HG03175 (cell line): ENCODE measurements at regions not wholly inside any gene's neighbourhood (a gene's known extent, or its start where the extent isn't known, plus 50 kb on each side); places are given as distances from the start of the nearest gene placed in this dataset.

Source experiments
- ATAC-seq: cut with Tn5 transposase; IDR thresholded peaks from one replicate; pipeline ENCODE4 v1.9.1; 2021; ENCODE audit warnings: mild to moderate bottlenecking, moderate library complexity; ENCODE audit not compliant: unreplicated experiment

- ATAC-seq = no peak
These were observed 232.6 kb downstream of the OPA1 start for GRCh38 chr3:193825617-193826016.

- no peak for ATAC-seq
These were observed 233.3 kb downstream of the OPA1 start for GRCh38 chr3:193826159-193826795.

GRCh38 chr3:193827040-193827669, 234.1 kb downstream of the OPA1 start:
- ATAC-seq = no peak

- ATAC-seq = no peak
These were observed 234.9 kb downstream of the OPA1 start for GRCh38 chr3:193827871-193828270.

GRCh38 chr3:193828477-193828876, 235.5 kb downstream of the OPA1 start:
- no peak for ATAC-seq

GRCh38 chr3:193829781-193830180, 236.8 kb downstream of the OPA1 start:
- no peak for ATAC-seq

- no peak for ATAC-seq
These were observed 237.8 kb downstream of the OPA1 start for GRCh38 chr3:193830791-193831191.

GRCh38 chr3:193831495-193832455, 238.8 kb downstream of the OPA1 start:
- ATAC-seq = peak; percentile 66

- ATAC-seq = no peak
These were observed 239.9 kb downstream of the OPA1 start for GRCh38 chr3:193832833-193833413.

GRCh38 chr3:193833592-193833991, 240.6 kb downstream of the OPA1 start:
- no peak for ATAC-seq

- no peak for ATAC-seq
These were observed 242.4 kb downstream of the OPA1 start for GRCh38 chr3:193835414-193835813.

- ATAC-seq = no peak
These were observed 243.5 kb downstream of the OPA1 start for GRCh38 chr3:193836511-193836910.

GRCh38 chr3:193836918-193837317, 243.9 kb downstream of the OPA1 start:
- no peak for ATAC-seq

GRCh38 chr3:193837347-193837827, 244.4 kb downstream of the OPA1 start:
- no peak for ATAC-seq

- ATAC-seq = no peak
These were observed 247.2 kb downstream of the OPA1 start for GRCh38 chr3:193840111-193840641.

GRCh38 chr3:193841581-193841980, 248.6 kb downstream of the OPA1 start:
- ATAC-seq = no peak

GRCh38 chr3:193842029-193842798, 249.2 kb downstream of the OPA1 start:
- ATAC-seq = peak; percentile 65

GRCh38 chr3:193842832-193843473, 249.9 kb downstream of the OPA1 start:
- ATAC-seq = no peak

- ATAC-seq = peak; percentile 78
These were observed 250.7 kb downstream of the OPA1 start for GRCh38 chr3:193843474-193844301.
